ENCODE measurements at regions not wholly inside any gene's neighbourhood (a gene's known extent, or its start where the extent isn't known, plus 50 kb on each side); places are given as distances from the start of the nearest gene placed in this dataset.

- WGBS, 2 experiments = 87 to 89% methylated on average over 2 of the region's 2 CpGs
- no peak overlapping the region for H3K27ac ChIP-seq (ENCODE audit: insufficient read depth, low read depth, low read length, poor library complexity, severe bottlenecking)
- peaks cover 7% of the 10 kb centered on the region for H3K4me1 ChIP-seq (ENCODE audit: control insufficient read depth, insufficient read depth, low read length)
- H3K4me3 ChIP-seq (ENCODE audit: insufficient read depth, low read depth, low read length) = no peak overlapping the region
- no peaks in the 10 kb centered on the region for H3K27me3 ChIP-seq (ENCODE audit: control insufficient read depth, insufficient read depth, low read length, poor library complexity, severe bottlenecking)
- H3K9me3 ChIP-seq (ENCODE audit: control insufficient read depth, low read length) = no peaks in the 10 kb centered on the region
- no peaks in the 10 kb centered on the region for H3K36me3 ChIP-seq (ENCODE audit: control insufficient read depth, insufficient read depth, low read length)
Measured at GRCh38 chr5:124870070-124870469, 123.6 kb upstream of the ZNF608 start.

- Histone ChIP-seq H3K27me3 (ENCODE audit: control insufficient read depth, insufficient read depth, low read length, poor library complexity, severe bottlenecking) (no peaks in the 10 kb centered on the region), H3K4me1 (ENCODE audit: control insufficient read depth, insufficient read depth, low read length) (peaks cover 7% of the 10 kb centered on the region), H3K36me3 (ENCODE audit: control insufficient read depth, insufficient read depth, low read length) (no peaks in the 10 kb centered on the region), H3K9me3 (ENCODE audit: control insufficient read depth, low read length) (no peaks in the 10 kb centered on the region), H3K4me3 (ENCODE audit: insufficient read depth, low read depth, low read length) (no peak overlapping the region), H3K27ac (ENCODE audit: insufficient read depth, low read depth, low read length, poor library complexity, severe bottlenecking) (no peak overlapping the region)
- WGBS, 2 experiments = 91% methylated on average over 2 of the region's 2 CpGs; no CpG with 5 or more reads in 1 of the 2 experiments
Measured at GRCh38 chr5:124871303-124871702, 124.9 kb upstream of the ZNF608 start.

GRCh38 chr5:124872086-124872485 lies 125.6 kb upstream of the ZNF608 start:
- Histone ChIP-seq H3K27ac (ENCODE audit: insufficient read depth, low read depth, low read length, poor library complexity, severe bottlenecking) (no peak overlapping the region), H3K27me3 (ENCODE audit: control insufficient read depth, insufficient read depth, low read length, poor library complexity, severe bottlenecking) (no peaks in the 10 kb centered on the region), H3K4me1 (ENCODE audit: control insufficient read depth, insufficient read depth, low read length) (peaks cover 1% of the 10 kb centered on the region), H3K36me3 (ENCODE audit: control insufficient read depth, insufficient read depth, low read length) (no peaks in the 10 kb centered on the region), H3K4me3 (ENCODE audit: insufficient read depth, low read depth, low read length) (no peak overlapping the region), H3K9me3 (ENCODE audit: control insufficient read depth, low read length) (no peaks in the 10 kb centered on the region)
- WGBS, 2 experiments = 44 to 100% methylated on average over 1 of the region's 5 CpGs

GRCh38 chr5:124872615-124873014 lies 126.2 kb upstream of the ZNF608 start:
- no peaks in the 10 kb centered on the region for H3K36me3 ChIP-seq (ENCODE audit: control insufficient read depth, insufficient read depth, low read length)
- WGBS, 2 experiments = 87 to 93% methylated on average over 2 of the region's 2 CpGs
- H3K9me3 ChIP-seq (ENCODE audit: control insufficient read depth, low read length) = no peaks in the 10 kb centered on the region
- H3K27me3 ChIP-seq (ENCODE audit: control insufficient read depth, insufficient read depth, low read length, poor library complexity, severe bottlenecking) = no peaks in the 10 kb centered on the region
- H3K27ac ChIP-seq (ENCODE audit: insufficient read depth, low read depth, low read length, poor library complexity, severe bottlenecking) = no peak overlapping the region
- H3K4me3 ChIP-seq (ENCODE audit: insufficient read depth, low read depth, low read length) = no peak overlapping the region
- H3K4me1 ChIP-seq (ENCODE audit: control insufficient read depth, insufficient read depth, low read length) = no peaks in the 10 kb centered on the region

- no peaks in the 10 kb centered on the region for H3K36me3 ChIP-seq (ENCODE audit: control insufficient read depth, insufficient read depth, low read length)
- no peaks in the 10 kb centered on the region for H3K27me3 ChIP-seq (ENCODE audit: control insufficient read depth, insufficient read depth, low read length, poor library complexity, severe bottlenecking)
- no peak overlapping the region for H3K4me3 ChIP-seq (ENCODE audit: insufficient read depth, low read depth, low read length)
- no peaks in the 10 kb centered on the region for H3K4me1 ChIP-seq (ENCODE audit: control insufficient read depth, insufficient read depth, low read length)
- H3K9me3 ChIP-seq (ENCODE audit: control insufficient read depth, low read length) = no peaks in the 10 kb centered on the region
- no peak overlapping the region for H3K27ac ChIP-seq (ENCODE audit: insufficient read depth, low read depth, low read length, poor library complexity, severe bottlenecking)
Measured at GRCh38 chr5:124873188-124873587, 126.7 kb upstream of the ZNF608 start.

GRCh38 chr5:124873713-124874112 lies 127.3 kb upstream of the ZNF608 start:
- Histone ChIP-seq H3K4me1 (ENCODE audit: control insufficient read depth, insufficient read depth, low read length) (no peaks in the 10 kb centered on the region), H3K9me3 (ENCODE audit: control insufficient read depth, low read length) (no peaks in the 10 kb centered on the region), H3K36me3 (ENCODE audit: control insufficient read depth, insufficient read depth, low read length) (no peaks in the 10 kb centered on the region), H3K27me3 (ENCODE audit: control insufficient read depth, insufficient read depth, low read length, poor library complexity, severe bottlenecking) (no peaks in the 10 kb centered on the region), H3K27ac (ENCODE audit: insufficient read depth, low read depth, low read length, poor library complexity, severe bottlenecking) (no peak overlapping the region), H3K4me3 (ENCODE audit: insufficient read depth, low read depth, low read length) (no peak overlapping the region)
- WGBS, 2 experiments = 89 to 99% methylated on average over 2 to 3 of the region's 3 CpGs

GRCh38 chr5:124876566-124876965 lies 130.1 kb upstream of the ZNF608 start:
- Histone ChIP-seq H3K27me3 (ENCODE audit: control insufficient read depth, insufficient read depth, low read length, poor library complexity, severe bottlenecking) (no peaks in the 10 kb centered on the region), H3K36me3 (ENCODE audit: control insufficient read depth, insufficient read depth, low read length) (no peaks in the 10 kb centered on the region), H3K4me3 (ENCODE audit: insufficient read depth, low read depth, low read length) (no peak overlapping the region), H3K9me3 (ENCODE audit: control insufficient read depth, low read length) (no peaks in the 10 kb centered on the region), H3K27ac (ENCODE audit: insufficient read depth, low read depth, low read length, poor library complexity, severe bottlenecking) (no peak overlapping the region), H3K4me1 (ENCODE audit: control insufficient read depth, insufficient read depth, low read length) (no peaks in the 10 kb centered on the region)
- 95 to 100% methylated on average over 1 of the region's 1 CpG for WGBS, 2 experiments

- no peaks in the 10 kb centered on the region for H3K4me1 ChIP-seq (ENCODE audit: control insufficient read depth, insufficient read depth, low read length)
- H3K9me3 ChIP-seq (ENCODE audit: control insufficient read depth, low read length) = no peaks in the 10 kb centered on the region
- H3K4me3 ChIP-seq (ENCODE audit: insufficient read depth, low read depth, low read length) = no peak overlapping the region
- no peak overlapping the region for H3K27ac ChIP-seq (ENCODE audit: insufficient read depth, low read depth, low read length, poor library complexity, severe bottlenecking)
- no peaks in the 10 kb centered on the region for H3K27me3 ChIP-seq (ENCODE audit: control insufficient read depth, insufficient read depth, low read length, poor library complexity, severe bottlenecking)
- 87 to 89% methylated on average over 2 of the region's 2 CpGs for WGBS, 2 experiments
- no peaks in the 10 kb centered on the region for H3K36me3 ChIP-seq (ENCODE audit: control insufficient read depth, insufficient read depth, low read length)
Measured at GRCh38 chr5:124876983-124877382, 130.5 kb upstream of the ZNF608 start.

- no peaks in the 10 kb centered on the region for H3K9me3 ChIP-seq (ENCODE audit: control insufficient read depth, low read length)
- no peaks in the 10 kb centered on the region for H3K27me3 ChIP-seq (ENCODE audit: control insufficient read depth, insufficient read depth, low read length, poor library complexity, severe bottlenecking)
- H3K4me3 ChIP-seq (ENCODE audit: insufficient read depth, low read depth, low read length) = no peak overlapping the region
- H3K27ac ChIP-seq (ENCODE audit: insufficient read depth, low read depth, low read length, poor library complexity, severe bottlenecking) = no peak overlapping the region
- WGBS, 2 experiments = 90 to 94% methylated on average over 6 to 7 of the region's 7 CpGs
- H3K36me3 ChIP-seq (ENCODE audit: control insufficient read depth, insufficient read depth, low read length) = no peaks in the 10 kb centered on the region
- H3K4me1 ChIP-seq (ENCODE audit: control insufficient read depth, insufficient read depth, low read length) = no peaks in the 10 kb centered on the region
Measured at GRCh38 chr5:124877501-124878146, 131.2 kb upstream of the ZNF608 start.

GRCh38 chr5:124878583-124879342 lies 132.3 kb upstream of the ZNF608 start:
- H3K4me1 ChIP-seq (ENCODE audit: control insufficient read depth, insufficient read depth, low read length) = no peaks in the 10 kb centered on the region
- no peaks in the 10 kb centered on the region for H3K27me3 ChIP-seq (ENCODE audit: control insufficient read depth, insufficient read depth, low read length, poor library complexity, severe bottlenecking)
- 92 to 96% methylated on average over 5 of the region's 5 CpGs for WGBS, 2 experiments

More at GRCh38 chr5:124878583-124879342, 132.3 kb upstream of the ZNF608 start:
- H3K27ac ChIP-seq (ENCODE audit: insufficient read depth, low read depth, low read length, poor library complexity, severe bottlenecking) = no peak overlapping the region
- no peaks in the 10 kb centered on the region for H3K36me3 ChIP-seq (ENCODE audit: control insufficient read depth, insufficient read depth, low read length)
- H3K4me3 ChIP-seq (ENCODE audit: insufficient read depth, low read depth, low read length) = no peak overlapping the region
- H3K9me3 ChIP-seq (ENCODE audit: control insufficient read depth, low read length) = no peaks in the 10 kb centered on the region

All from ectodermal cell (in vitro differentiated cells).